GM12873 (cell line): ENCODE measurements at regions not wholly inside any gene's neighbourhood (a gene's known extent, or its start where the extent isn't known, plus 50 kb on each side); places are given as distances from the start of the nearest gene placed in this dataset.

Experiments used
- TF ChIP-seq, protein P1 (sequence below): IDR thresholded peaks from 2 replicates; pipeline ENCODE4 v1.5.1; 2012; ENCODE audit warnings: low read depth, mild to moderate bottlenecking, moderate library complexity, low read length, control low read depth; ENCODE audit not compliant: insufficient read depth; ENCODE audit errors: missing control alignments

DNA sequence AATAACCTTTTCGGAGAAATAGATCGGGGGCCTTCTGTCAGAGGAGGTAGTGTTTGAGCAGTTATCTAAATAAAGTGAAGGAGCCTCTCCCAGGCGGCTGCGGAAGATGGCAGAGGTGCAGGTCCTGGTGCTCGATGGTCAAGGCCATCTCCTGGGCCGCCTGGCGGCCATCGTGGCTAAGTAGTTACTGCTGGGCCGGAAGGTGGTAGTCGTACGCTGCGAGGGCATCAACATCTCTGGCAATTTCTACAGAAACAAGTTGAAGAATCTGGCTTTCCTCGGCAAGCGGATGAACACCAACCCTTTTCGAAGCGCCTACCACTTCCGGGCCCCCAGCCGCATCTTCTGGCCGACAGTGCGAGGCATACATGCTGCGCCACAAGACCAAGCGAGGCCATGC is 186.1 kb downstream of the KTN1 start:
- TF ChIP-seq, protein P1, sequence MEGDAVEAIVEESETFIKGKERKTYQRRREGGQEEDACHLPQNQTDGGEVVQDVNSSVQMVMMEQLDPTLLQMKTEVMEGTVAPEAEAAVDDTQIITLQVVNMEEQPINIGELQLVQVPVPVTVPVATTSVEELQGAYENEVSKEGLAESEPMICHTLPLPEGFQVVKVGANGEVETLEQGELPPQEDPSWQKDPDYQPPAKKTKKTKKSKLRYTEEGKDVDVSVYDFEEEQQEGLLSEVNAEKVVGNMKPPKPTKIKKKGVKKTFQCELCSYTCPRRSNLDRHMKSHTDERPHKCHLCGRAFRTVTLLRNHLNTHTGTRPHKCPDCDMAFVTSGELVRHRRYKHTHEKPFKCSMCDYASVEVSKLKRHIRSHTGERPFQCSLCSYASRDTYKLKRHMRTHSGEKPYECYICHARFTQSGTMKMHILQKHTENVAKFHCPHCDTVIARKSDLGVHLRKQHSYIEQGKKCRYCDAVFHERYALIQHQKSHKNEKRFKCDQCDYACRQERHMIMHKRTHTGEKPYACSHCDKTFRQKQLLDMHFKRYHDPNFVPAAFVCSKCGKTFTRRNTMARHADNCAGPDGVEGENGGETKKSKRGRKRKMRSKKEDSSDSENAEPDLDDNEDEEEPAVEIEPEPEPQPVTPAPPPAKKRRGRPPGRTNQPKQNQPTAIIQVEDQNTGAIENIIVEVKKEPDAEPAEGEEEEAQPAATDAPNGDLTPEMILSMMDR: no peak

DNA sequence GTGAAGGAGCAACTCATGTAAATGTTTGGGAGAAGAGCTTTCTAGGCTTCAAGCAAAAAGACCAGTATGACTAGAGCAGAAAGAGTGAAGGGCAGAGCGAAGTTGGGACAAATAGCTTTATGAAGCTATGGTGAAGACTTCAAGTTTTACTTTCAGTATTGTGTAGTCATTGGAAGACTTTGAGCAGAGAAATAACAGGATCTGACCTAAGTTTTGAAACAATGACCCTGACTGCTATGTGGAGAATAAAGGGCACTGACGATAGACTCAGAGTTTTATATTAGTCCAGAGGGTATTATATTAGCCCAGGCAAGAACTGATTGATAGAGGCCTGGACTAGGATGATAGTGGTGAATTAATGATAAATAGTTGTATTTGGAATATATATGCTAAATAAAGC is 187.3 kb downstream of the KTN1 start:
- TF ChIP-seq, protein P1: no peak

DNA sequence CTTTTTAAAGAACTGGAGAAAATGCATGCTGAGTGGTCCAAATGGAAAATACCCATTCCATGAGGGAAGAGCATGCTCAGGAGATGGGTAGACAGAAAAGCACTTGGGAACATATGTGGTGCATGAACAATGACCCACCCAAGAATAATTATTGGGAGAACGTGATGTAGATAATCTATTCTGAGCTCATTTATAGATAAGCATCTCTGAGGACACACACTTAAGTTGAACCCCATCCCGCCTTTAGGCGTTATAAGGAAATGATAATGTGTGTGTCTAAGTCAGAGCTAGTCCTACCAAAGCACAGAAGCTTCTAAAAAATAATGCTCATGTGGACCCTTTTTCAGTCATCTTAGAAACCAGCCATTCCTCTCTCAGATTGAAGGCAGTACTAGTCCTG is 189.9 kb downstream of the KTN1 start:
- TF ChIP-seq, protein P1: no peak

- TF ChIP-seq, protein P1: no peak
These were observed 191.4 kb downstream of the KTN1 start for GRCh38 chr14:55771242-55771981.

GRCh38 chr14:55772486-55772885 is 192.5 kb downstream of the KTN1 start:
- TF ChIP-seq, protein P1: no peak

DNA sequence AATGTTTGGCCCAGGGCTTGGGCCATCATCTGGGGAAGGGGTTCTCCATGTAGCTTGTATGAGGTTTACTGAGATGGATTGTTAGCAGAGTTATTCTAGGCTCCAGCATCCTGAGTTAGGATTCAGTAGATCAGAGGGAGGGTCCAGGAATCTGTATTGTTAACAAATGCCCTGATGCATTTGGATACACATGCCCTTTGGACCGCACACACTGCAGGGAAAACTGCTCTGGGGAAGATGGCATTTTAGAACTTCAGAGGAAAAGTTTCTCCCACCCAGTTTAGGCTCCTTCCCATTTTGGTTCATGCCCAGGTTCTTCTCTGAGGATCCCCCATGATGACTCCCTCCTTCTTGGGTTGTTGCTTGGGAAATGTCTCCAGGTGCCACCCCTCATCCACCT is 193.3 kb downstream of the KTN1 start:
- TF ChIP-seq, protein P1: no peak

DNA sequence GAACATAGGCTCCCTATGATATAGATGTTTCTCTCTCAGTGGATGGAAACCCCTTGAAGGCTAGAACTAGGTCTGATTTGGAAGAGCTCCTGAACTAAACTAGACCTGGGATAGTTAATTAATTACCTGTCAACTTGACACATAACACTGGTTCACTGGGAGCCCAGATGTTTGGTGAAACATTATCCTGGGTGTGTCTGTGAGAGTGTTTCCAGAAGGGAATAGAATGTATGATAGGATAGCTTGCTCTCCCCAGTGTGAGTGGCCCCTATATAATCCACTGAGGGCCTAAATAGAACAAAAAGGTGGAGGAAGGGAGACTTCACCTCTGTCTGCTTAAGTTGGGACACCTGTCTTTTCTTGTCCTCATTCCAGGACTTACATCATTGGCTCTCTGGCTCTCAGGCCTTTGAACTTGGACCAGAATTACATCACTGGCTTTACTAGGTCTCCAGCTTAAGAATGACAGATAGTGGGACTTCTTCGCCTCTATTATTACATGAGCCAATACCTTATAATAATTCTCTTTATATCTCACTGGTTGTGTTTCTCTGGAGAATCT is 194.1 kb downstream of the KTN1 start:
- TF ChIP-seq, protein P1: no peak
